ENCODE measurements at regions not wholly inside any gene's neighbourhood (a gene's known extent, or its start where the extent isn't known, plus 50 kb on each side); places are given as distances from the start of the nearest gene placed in this dataset.
"Not testable (repeated sequence)": the region's sequence is repeated elsewhere in the genome, so short reads cannot be mapped to it uniquely, and the experiment has no call there.

DNA sequence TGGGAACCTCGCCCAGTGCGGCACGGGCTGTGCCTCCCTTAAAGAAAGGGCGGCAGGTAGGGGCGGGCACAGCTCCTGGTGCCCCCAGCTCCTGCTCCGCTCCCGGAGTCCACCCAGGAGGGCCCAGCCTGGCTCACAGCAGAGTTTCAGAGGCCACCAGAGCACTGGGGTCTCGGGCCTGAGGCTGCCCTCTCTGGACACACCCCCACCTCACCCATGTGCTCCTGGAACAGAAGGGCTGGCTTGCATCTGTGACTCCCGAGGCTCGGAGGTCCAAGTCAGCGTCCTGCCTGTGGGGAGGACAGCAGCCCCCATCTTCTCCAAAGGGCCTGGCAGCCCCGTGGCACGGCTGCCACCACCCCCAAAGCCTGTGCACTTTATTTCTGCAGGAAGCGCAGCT, 62.7 kb downstream of the RBFOX3 start:
- H3K4me1 ChIP-seq (ENCODE audit: insufficient read depth, low read length): no peaks in the 10 kb centered on the region
- H3K4me2 ChIP-seq (ENCODE audit: insufficient read depth, low read length): no peak overlapping the region
- DNase-seq: no peak
- H3K36me3 ChIP-seq (ENCODE audit: insufficient read depth, low read length): no peaks in the 10 kb centered on the region
- H3K27ac ChIP-seq (ENCODE audit: low read length): no peak overlapping the region
- no peak overlapping the region for H3K9ac ChIP-seq (ENCODE audit: low read depth, low read length)
- H2AFZ ChIP-seq (ENCODE audit: low read depth, low read length): no peak overlapping the region
- H4K20me1 ChIP-seq (ENCODE audit: insufficient read depth, low read length): no peaks in the 10 kb centered on the region; the same call in 1 of the 2 replicates
- no peaks in the 10 kb centered on the region for H3K27me3 ChIP-seq (ENCODE audit: insufficient read depth, low read length, poor library complexity)
- H3K4me3 ChIP-seq (ENCODE audit: low read depth in 1 of 2, low read length in 2 of 2): no peak overlapping the region
- no peak for ATAC-seq (ENCODE audit: insufficient read depth, low read depth)
- TF ChIP-seq, protein P1, sequence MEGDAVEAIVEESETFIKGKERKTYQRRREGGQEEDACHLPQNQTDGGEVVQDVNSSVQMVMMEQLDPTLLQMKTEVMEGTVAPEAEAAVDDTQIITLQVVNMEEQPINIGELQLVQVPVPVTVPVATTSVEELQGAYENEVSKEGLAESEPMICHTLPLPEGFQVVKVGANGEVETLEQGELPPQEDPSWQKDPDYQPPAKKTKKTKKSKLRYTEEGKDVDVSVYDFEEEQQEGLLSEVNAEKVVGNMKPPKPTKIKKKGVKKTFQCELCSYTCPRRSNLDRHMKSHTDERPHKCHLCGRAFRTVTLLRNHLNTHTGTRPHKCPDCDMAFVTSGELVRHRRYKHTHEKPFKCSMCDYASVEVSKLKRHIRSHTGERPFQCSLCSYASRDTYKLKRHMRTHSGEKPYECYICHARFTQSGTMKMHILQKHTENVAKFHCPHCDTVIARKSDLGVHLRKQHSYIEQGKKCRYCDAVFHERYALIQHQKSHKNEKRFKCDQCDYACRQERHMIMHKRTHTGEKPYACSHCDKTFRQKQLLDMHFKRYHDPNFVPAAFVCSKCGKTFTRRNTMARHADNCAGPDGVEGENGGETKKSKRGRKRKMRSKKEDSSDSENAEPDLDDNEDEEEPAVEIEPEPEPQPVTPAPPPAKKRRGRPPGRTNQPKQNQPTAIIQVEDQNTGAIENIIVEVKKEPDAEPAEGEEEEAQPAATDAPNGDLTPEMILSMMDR (IDR thresholded peaks at IDR 0.05; ENCODE audit: borderline replicate concordance, extremely low read depth, low read length, poor library complexity, severe bottlenecking): no peak
- no peak for TF ChIP-seq EZH2 (IDR thresholded peaks at IDR 0.05; ENCODE audit: borderline replicate concordance, low read depth, low read length, severe bottlenecking)
- no peaks in the 10 kb centered on the region for H3K79me2 ChIP-seq (ENCODE audit: insufficient read depth, low read length)
- no peaks in the 10 kb centered on the region for H3K9me3 ChIP-seq (ENCODE audit: insufficient read depth, low read length, severe bottlenecking)

DNA sequence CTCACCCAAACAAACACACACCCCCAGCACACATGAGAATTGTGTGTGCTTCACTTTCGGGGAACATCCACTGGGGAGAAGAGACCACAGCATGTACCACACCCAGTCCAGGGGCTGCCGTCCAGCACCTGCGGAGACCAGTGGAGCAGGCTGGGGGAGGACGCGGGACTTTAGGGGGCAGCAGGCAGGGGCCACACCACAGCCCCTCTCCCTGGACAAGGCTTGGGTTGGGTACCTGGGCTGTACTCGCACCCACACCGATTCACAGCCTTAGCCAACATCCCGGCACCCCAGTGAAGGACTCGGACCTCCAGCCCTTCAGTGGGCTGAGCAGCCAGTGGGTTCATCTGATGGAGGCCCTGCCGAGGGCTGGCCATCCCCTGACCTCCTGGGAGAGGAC, 63.3 kb downstream of the RBFOX3 start:
- Histone ChIP-seq H4K20me1 (ENCODE audit: insufficient read depth, low read length) (no peaks in the 10 kb centered on the region; the same call in 1 of the 2 replicates), H3K9ac (ENCODE audit: low read depth, low read length) (no peak overlapping the region), H3K27me3 (ENCODE audit: insufficient read depth, low read length, poor library complexity) (no peaks in the 10 kb centered on the region), H3K4me2 (ENCODE audit: insufficient read depth, low read length) (no peak overlapping the region), H2AFZ (ENCODE audit: low read depth, low read length) (no peak overlapping the region), H3K27ac (ENCODE audit: low read length) (no peak overlapping the region), H3K9me3 (ENCODE audit: insufficient read depth, low read length, severe bottlenecking) (no peaks in the 10 kb centered on the region), H3K4me1 (ENCODE audit: insufficient read depth, low read length) (no peaks in the 10 kb centered on the region), H3K4me3 (ENCODE audit: low read depth in 1 of 2, low read length in 2 of 2) (no peak overlapping the region), H3K79me2 (ENCODE audit: insufficient read depth, low read length) (no peaks in the 10 kb centered on the region), H3K36me3 (ENCODE audit: insufficient read depth, low read length) (no peaks in the 10 kb centered on the region)
- no peak for TF ChIP-seq EZH2 (IDR thresholded peaks at IDR 0.05; ENCODE audit: borderline replicate concordance, low read depth, low read length, severe bottlenecking)
- TF ChIP-seq, protein P1 (IDR thresholded peaks at IDR 0.05; ENCODE audit: borderline replicate concordance, extremely low read depth, low read length, poor library complexity, severe bottlenecking): no peak
- DNase-seq: no peak
- ATAC-seq (ENCODE audit: insufficient read depth, low read depth): no peak

GRCh38 chr17:79547171-79547570, 63.7 kb downstream of the RBFOX3 start:
- not testable (repeated sequence) for H3K4me1 ChIP-seq (ENCODE audit: insufficient read depth, low read length); H3K4me3 ChIP-seq (ENCODE audit: low read depth in 1 of 2, low read length in 2 of 2); H4K20me1 ChIP-seq (ENCODE audit: insufficient read depth, low read length); H3K27ac ChIP-seq (ENCODE audit: low read length); H2AFZ ChIP-seq (ENCODE audit: low read depth, low read length); H3K4me2 ChIP-seq (ENCODE audit: insufficient read depth, low read length); ATAC-seq (ENCODE audit: insufficient read depth, low read depth); H3K79me2 ChIP-seq (ENCODE audit: insufficient read depth, low read length); H3K36me3 ChIP-seq (ENCODE audit: insufficient read depth, low read length); DNase-seq; H3K9ac ChIP-seq (ENCODE audit: low read depth, low read length); H3K27me3 ChIP-seq (ENCODE audit: insufficient read depth, low read length, poor library complexity); H3K9me3 ChIP-seq (ENCODE audit: insufficient read depth, low read length, severe bottlenecking)

GRCh38 chr17:79546386-79546785, 64.5 kb downstream of the RBFOX3 start:
- ATAC-seq (ENCODE audit: insufficient read depth, low read depth) (no peak), DNase-seq (no peak)
- Histone ChIP-seq H2AFZ (ENCODE audit: low read depth, low read length) (no peak overlapping the region), H3K27ac (ENCODE audit: low read length) (no peak overlapping the region), H3K9ac (ENCODE audit: low read depth, low read length) (no peak overlapping the region), H3K79me2 (ENCODE audit: insufficient read depth, low read length) (no peaks in the 10 kb centered on the region), H3K4me1 (ENCODE audit: insufficient read depth, low read length) (no peaks in the 10 kb centered on the region), H3K4me2 (ENCODE audit: insufficient read depth, low read length) (no peak overlapping the region), H3K27me3 (ENCODE audit: insufficient read depth, low read length, poor library complexity) (no peaks in the 10 kb centered on the region), H3K36me3 (ENCODE audit: insufficient read depth, low read length) (no peaks in the 10 kb centered on the region), H3K9me3 (ENCODE audit: insufficient read depth, low read length, severe bottlenecking) (no peaks in the 10 kb centered on the region), H3K4me3 (ENCODE audit: low read depth in 1 of 2, low read length in 2 of 2) (no peak overlapping the region), H4K20me1 (ENCODE audit: insufficient read depth, low read length) (no peaks in the 10 kb centered on the region; the same call in 1 of the 2 replicates)
- TF ChIP-seq, protein P1 (IDR thresholded peaks at IDR 0.05; ENCODE audit: borderline replicate concordance, extremely low read depth, low read length, poor library complexity, severe bottlenecking): no peak
- TF ChIP-seq EZH2 (IDR thresholded peaks at IDR 0.05; ENCODE audit: borderline replicate concordance, low read depth, low read length, severe bottlenecking): no peak

Measured in DND-41 (cell line).